Stimulated activated CD4-positive, alpha-beta T cell treated with anti-CD3 and anti-CD28 coated beads, Interleukin-4, amount 100 ng/mL, for 24 hours (primary cell): ENCODE measurements at regions not wholly inside any gene's neighbourhood (a gene's known extent, or its start where the extent isn't known, plus 50 kb on each side); places are given as distances from the start of the nearest gene placed in this dataset.

Experiments used
- DNase-seq: peaks from one replicate; pipeline ENCODE4 v3.0.0-alpha.2; 2020

- no peak for DNase-seq
Observed at GRCh38 chr2:37425408-37425807, 81.0 kb downstream of the QPCT start.

DNA sequence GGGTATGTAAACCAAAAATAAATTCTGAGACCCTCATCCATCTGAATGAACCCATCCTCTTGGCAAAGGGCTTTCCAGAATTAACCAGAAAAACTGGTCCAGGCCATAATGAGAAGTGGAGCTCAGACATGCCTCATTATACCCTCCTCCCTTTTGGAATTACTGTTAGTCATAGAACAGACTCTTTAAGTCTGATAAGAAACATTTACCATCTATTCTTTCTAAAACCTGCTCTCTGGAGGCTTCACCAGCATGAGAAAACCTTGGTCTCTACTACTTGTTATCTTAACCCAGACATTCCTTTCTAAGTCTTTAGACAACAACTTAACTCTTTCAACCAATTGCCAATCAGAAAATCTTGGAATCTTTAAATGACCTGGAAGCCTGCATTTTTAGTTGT, 82.8 kb downstream of the QPCT start:
- DNase-seq = no peak

- no peak for DNase-seq
Observed at GRCh38 chr2:37436323-37436722, 91.9 kb downstream of the QPCT start.

DNA sequence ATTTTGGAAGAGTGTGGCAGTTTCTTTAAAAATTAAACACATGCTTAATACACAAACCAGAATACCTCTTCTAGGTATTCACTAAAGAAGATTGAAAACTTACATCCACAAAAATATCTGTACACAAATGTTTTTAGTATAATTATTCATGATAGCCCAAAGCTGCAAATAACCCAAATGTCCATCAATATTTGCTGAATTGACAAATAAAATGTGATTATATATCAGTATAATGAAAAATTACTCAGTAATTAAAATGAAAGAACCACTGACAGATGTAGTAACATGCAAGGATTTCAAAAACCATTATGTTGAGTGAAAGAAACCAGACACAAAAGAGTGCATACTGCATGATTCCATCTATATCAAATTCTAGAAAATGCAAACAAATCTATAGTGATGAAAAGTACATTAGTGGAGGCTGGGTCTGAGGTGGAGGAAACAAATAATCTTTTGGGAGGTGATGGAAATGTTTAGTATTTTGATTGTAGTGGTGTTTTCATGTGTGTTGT, 94.8 kb downstream of the QPCT start:
- no peak for DNase-seq

- no peak for DNase-seq
Observed at GRCh38 chr2:37441055-37441454, 96.6 kb downstream of the QPCT start.

DNA sequence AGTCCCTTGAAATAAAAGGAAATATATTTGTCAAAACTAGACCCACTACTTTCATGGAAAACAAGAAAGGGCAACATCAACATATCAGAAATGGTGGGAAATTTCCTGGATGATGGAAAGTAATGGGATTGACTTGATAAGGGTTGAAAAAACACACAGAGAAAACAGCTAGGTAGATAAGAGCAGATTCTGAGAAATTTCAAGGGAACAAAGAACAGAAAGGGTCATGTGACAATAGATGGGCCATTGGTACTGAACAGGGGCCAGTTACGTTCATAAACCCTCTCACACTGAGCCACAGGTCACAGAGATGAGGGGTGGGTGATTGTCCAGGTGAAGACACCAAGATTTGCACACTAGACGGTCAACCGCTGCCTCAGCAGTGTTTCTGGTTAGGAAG, 98.7 kb downstream of the QPCT start:
- no peak for DNase-seq

DNA sequence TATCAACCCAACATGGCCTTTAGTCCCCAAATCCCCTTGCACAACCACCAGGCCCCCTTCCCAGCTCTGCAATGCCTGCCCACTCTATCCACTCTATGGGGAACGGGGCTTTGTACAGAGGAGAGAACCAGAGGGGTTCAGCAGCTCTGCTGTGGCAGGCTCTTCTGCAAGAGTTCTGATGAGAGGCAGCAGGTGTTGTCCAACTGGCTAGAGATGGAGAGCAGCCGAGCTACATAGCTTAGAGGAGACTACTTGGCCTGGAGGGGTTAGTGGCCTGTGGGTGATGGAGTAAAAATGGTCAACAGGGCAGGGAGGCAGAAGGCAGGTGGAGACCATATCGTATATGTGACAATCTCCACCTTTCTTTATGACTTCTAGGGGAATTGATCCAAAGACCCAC, 103.0 kb downstream of the QPCT start:
- DNase-seq = no peak

DNA sequence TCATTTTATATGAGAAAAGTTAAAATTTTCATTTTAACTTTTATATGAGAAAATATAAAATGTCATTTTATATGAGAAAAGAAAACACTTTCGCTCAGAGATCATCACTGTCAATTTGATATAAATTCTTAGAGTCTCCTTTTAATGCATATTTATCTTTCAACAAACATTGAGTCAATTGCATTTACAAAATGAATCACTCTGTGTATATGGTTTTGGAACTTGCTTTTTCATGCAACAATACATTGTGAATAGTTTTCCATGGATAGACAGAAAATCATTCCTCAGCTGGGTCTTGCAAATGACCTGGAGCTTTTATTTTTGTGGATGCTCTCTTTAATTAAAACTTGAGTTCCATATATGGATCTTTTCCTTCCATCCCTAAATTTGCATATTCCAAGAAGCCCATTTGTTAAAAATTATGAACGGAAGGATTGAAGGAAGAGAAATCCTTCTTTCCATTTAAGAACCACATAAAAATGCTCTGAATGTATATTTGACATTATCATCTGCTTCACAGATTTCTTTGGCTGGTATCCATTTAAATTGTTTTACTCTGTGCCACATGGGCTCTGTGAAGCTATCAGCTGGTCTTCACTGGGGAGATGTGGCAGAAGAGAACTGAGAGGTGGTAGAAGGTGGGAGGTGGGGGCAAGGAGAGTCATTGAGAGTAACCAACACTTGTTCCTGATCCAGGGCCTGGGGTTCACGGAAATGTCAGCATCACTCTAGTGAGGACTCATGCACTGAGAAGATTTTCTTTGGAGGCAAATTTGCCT, 104.1 kb downstream of the QPCT start:
- no peak for DNase-seq

- no peak for DNase-seq
Observed at GRCh38 chr2:37449761-37450296, 105.4 kb downstream of the QPCT start.

GRCh38 chr2:37453027-37453426, 108.6 kb downstream of the QPCT start:
- DNase-seq = no peak

GRCh38 chr2:37454851-37455762, 110.7 kb downstream of the QPCT start:
- no peak for DNase-seq

GRCh38 chr2:37456479-37456878, 112.0 kb downstream of the QPCT start:
- no peak for DNase-seq

GRCh38 chr2:37457401-37457901, 113.0 kb downstream of the QPCT start:
- DNase-seq = no peak

DNA sequence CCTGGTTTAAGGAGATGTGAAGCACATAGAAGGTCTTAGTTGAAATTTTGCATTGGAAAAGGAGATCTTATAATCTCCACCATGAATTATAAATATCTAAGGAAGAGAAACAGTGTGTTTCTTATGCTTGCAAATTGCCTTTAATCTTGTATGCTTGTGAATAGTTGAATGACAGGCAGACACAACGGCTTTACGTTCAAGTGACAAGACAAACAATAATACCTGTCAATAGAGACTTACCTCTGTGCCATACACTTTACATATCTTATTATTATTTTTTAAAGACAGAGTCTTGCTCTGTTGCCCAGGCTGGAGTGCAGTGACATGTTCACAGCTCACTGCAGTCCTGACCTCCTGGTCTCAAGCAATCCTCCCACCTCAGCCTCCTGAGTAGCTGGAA, 113.7 kb downstream of the QPCT start:
- DNase-seq = no peak

DNA sequence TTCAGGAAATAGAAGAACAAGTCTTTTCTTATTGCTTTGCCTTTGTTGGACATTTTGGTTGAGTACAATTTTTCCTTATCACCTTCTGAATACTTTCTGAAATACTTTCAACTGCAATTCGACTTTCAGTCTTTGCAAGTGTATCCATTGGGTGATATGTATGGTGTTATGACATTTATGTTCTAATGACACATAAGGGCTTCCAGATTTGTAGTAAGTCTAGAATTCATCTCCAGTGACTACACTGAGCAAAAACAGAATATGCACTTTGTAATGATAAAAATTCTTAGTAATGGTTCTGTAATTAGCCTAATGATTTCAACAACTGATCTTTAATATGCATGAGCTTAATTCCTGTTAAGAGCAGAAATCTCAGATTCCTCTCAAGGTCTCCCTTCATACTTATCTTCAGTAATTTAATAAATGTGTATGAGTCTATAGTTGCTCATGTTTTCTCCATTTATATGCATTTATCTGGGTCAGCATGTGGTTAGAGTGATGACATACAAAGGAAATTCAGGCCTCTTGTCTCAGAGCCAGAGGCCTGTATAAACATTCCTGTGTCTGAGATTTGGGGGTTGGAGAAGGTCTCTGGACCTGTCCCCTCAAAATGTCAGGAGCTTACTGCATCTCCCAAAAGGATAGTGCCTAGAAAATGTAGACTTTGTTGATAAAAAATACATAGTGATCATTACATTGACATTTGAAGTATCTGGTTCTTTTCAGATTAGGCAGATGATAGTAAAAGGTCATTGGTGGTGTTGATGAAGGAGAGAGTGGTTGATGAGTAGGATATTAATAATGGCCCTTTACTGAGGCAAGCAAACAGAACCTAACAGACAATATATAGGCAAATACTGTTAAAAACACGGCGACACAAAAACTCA, 114.9 kb downstream of the QPCT start:
- no peak for DNase-seq

DNA sequence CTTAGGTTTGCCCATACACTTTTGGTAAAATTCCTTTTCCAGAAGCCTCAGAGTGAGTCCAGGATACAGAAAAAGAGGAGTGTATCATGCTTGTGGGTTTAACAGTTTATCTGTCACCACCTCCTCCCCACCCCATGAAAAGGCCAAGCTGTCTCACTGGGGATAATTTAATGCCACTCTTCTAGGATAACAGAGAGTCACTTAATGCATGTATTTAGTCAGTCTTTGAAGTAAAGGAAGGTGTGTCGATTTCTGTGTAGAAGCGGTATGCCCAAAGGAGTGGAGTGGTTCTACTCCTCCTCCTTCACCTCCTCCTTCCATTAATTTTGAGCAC, 116.4 kb downstream of the QPCT start:
- no peak for DNase-seq

- no peak for DNase-seq
Observed at GRCh38 chr2:37464067-37464466, 119.6 kb downstream of the QPCT start.

DNA sequence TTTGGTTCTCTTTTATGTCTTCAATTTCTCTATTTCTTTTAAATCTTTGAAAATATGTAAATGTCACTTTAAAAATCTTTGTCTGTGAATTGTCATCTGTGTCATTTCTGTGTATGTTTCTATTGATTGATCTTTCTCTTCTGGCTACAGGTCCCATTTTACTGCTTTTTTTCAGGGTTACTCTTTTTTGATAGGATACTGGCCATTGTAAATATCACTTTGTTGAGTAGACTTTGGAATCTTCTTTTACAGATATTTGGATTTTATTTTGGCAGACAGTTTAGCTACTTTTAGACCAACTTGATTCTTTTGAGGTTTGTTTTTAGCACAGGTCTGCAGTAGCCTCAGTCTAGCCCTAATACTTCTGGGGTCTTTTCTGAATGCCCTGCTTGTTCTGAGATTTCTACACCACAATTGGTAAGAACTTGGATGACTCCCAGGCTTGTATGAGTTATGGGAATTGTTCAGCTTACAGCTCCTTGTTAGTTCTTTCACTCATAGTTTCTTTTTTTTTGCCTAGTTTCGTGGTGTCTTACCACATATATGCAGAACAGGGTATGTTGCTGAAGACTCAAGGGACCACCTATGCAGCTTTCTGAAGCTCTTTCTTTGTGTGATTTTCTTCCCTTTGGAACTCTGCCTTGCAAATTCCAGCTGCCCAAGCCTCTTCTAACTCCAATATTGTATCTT, 122.2 kb downstream of the QPCT start:
- DNase-seq = no peak

DNA sequence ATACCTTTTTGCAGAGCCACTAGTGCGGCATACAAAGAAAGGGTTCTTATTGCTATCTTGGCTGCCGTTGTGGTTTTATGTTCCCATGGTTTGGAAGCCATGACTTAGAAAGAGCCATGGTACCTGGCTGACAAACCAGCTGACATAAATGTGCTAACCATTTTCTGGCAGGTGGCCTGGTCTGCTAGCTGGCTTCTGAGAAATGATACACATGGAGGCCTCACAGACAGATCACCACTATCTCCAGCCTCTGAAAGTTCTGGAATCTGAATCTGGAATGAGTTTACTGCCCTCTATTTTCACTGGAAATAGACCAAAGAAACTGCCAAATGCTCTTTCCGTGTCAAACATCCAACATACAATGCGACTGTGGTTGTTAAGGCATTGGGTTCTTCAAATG, 123.7 kb downstream of the QPCT start:
- DNase-seq = no peak

DNA sequence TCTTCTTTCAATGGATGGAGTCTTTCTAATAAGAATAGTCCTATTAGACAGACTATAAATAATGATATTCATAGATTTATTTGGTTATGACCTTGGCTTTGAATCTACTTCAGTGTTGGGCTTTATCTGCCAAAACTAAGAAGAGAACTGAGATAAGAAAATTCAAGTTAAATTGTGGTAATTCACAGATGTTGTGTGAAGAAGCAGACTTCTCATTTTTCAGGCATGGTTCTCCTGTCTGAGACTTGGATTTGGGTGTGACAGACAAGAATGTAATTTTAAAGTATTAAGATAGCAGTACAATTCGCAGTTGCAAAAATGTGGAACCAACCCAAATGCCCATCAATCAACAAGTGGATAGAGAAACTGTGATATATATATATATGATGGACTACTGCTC, 124.7 kb downstream of the QPCT start:
- DNase-seq = no peak

DNA sequence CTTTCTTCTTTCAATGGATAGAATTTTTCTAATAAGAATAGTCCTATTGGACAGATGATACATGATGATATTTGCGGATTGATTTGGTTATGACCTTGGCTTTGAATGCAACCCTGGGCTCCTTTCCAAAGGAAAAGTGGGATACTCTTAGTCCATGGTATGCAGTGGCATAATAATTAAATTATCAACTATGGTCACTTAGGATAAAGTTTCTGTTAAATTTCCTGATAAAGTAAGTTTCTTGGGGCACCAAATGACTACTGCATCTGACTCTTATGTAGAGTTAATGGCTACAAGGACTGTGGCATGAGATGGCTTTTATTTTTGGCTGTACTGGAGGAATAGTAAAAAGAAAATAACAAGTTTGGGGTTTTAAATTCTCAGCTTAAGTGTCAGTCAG, 126.7 kb downstream of the QPCT start:
- DNase-seq = no peak

- DNase-seq = no peak
Observed at GRCh38 chr2:37471994-37472393, 127.6 kb downstream of the QPCT start.
